COR-L47 (cell line): ENCODE measurements at regions not wholly inside any gene's neighbourhood (a gene's known extent, or its start where the extent isn't known, plus 50 kb on each side); places are given as distances from the start of the nearest gene placed in this dataset.

Source experiments
- DNase-seq: peaks from one replicate; lab custom pipeline; 2025; lab: John Stamatoyannopoulos, UW

DNA sequence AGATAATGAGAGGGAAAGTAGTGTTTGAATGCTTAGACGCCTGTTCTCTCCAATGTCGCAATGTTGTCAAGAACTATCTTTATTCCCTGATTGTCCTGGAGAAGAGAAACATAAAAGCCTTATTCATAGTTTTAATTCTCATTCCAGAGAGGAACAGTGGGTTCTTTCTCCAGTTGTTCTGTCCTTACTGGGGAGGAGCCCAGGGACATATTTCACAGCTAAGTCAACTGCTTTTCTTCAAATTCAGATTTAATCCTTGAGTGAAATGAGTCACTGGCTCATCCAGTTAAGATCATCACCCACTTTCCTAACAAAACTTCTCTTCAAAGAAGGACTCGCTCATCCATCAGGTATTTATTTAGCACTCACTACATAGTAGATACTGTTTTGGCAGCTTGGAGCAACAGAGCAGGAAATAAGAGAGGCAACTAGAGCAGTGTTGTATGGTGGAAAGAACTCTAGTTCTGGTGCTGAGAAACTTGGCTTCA, 365.7 kb upstream of the USP24 start:
- DNase-seq = no peak

- DNase-seq = no peak
Observed at GRCh38 chr1:55579332-55580001, 364.3 kb upstream of the USP24 start.

GRCh38 chr1:55578646-55579045, 363.5 kb upstream of the USP24 start:
- DNase-seq = no peak

GRCh38 chr1:55575571-55576279, 360.6 kb upstream of the USP24 start:
- no peak for DNase-seq

DNA sequence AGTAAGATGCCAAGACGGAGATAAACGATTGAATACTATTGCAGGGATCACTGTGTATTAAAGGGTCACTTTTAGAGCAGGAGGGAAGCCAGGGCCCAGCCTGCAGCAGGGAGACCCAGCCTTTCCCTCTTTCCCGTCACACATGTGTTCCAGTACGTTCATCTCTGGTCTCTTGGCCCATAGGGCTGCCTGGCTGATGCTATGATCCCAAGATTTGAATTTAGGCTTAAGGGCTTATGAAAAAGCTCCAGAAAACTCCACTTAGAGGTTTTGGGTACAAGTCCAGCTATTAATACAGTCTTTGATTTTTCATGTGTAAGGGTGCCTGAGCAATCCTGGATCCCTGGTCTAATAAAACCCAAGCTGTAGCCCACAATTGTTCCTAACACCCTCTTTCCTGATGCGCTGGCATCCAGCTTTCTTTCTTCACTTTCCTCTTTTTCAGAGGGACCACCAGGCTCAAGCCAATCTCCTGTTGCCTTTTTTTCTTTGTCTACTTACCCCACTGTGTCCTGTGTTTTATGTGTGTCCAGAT, 359.6 kb upstream of the USP24 start:
- no peak for DNase-seq

DNA sequence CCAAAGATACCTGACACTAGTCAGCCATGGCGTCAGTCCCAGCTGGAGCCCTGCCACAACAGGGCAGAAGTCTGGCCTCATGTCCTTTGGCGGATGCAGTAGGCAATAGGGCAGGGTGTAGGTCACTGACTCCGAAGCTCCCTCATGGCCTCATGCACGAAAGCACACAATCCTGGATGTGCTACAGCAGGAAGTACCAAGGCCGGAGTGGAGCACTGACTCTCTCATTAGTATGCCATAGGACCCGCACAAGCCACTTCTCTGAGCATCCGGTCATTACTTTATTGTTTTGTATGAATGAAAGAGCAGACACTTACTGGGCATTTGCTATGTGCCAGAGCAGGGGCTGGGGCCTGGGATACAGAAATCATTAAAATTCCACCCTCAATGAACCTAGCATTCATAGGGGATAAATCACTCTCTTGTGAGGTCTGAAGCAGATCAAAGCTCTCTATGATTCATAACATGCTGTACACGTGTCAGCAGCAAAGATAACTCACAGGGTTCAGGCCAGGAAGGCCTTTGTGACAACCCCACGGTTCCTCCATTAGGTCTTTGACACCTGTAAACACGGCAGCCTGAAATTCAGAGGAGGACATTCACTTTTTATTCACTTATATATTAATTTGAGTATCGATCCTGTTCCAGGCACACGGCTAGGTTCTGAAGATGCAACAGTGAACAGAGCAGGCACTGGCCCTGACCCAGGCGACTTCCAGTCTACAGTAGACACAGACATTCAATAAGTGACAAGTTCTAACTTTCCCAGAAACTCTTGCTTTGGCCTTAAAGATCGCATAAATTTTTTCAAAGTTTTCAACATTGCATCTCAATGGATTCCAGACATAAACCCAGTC, 357.9 kb upstream of the USP24 start:
- DNase-seq = no peak

DNA sequence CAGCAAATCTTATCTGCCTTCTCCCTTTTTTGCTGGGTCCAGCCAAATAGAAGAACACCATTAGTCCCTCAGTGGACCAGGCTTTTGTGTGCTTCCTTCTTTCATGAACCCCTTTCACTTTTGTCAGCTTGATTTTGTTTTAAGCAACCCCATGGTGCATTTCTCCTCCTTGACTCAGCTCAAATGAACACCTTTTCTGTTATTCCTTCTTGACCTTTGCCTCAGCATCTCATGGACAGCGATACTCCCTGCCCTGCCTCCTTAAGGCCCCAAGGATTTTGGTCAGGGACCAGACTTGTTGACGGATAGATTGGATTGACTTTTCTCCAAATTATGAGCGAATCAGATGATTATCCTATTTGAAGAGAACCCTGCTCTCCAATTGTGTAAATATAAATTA, 356.6 kb upstream of the USP24 start:
- no peak for DNase-seq

DNA sequence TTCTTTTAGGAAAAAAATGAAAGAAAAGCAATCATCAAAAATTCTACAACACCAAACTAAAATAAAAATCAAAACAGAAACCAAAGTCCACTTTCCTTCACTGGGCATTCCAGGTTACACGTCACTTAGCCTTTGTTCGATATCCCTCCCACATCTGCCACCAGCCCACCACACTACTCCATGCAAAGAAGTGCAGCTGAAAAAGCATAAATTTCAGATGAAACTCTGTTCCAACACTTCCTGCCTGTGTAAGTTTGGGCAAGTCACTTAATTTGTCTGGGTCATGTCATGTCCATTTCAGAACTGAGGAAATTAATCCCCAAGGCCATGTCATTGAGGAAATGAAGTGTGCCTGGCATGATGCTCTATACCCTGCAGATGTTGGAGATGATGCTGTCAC, 354.3 kb upstream of the USP24 start:
- DNase-seq = no peak

- DNase-seq = no peak
Observed at GRCh38 chr1:55568732-55569131, 353.6 kb upstream of the USP24 start.

DNA sequence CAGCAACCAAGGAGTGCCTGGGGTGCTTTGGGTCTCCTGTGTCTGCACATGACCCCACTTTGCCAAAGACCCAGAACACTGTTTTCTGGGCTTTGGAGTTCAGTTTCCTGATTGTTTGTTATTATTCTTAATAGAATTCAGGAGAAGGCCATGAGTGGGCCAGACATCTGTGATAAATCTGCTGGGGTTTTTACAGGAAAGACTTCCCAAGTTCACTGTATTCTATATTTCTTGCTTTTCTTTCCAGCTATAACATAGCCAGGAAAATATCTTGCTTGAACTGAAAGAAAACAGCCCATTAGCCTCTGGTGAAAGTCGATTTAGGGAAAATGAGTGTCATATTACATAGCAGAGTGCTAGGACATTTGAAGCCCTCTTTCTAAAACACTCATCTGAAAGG, 345.1 kb upstream of the USP24 start:
- no peak for DNase-seq

DNA sequence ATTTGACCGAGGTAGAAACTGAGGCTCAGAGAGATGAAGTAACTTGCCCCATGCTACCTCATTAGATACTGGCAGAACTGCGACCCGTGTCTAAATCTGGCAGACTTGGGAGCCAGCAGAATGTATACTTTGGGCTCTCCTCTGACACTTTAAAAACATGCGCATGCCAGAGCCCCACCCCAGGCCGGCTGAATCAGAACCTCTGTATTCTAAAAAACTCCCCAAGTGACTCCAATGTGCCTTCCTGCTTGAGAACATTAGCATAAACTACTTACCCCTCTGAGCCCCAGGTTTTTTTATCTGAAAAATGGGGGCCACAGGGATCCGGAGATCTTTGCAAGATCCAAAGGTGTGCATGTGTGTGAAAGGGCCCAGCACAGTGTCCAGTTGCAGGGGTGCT, 344.7 kb upstream of the USP24 start:
- no peak for DNase-seq

DNA sequence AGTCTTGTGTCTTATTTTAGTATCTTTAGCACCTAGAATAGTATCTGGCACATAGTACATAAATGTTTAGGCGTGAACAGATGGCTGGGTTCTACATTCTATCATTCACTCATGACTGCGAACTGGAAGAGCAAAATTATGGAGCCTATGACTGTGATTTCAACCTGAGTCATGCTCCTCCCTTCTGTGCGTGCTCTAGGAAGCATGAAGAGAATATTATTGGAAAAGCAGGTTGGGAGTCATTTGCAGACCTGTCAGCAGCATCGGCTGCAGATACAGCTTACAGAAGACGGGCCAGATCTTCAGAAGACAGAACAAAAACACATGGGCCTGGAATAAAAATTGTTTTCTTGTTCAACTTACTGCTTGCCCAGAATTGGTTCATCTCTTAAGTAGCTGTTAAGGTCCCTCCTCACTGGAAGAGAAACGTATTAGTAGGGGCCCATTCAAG, 344.0 kb upstream of the USP24 start:
- no peak for DNase-seq

DNA sequence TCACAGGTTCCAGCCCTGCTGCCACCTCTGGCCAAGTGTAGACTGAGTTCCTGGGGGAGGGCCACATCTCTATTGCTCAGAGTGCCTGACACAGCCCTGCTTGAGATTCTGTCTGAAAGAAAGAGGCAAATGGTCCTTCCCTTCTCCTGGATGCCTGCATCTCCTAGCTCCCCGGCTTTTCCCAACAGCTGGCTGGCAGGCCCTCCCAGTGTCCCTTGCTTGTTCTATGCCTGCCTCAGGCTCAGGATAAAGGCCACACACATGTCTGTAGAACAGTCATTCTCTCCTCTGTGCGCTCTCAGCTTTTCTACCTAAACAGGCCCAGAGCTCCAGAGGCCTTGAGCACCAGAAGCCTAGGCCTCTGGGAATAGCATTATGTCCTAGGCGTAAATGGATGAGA, 343.4 kb upstream of the USP24 start:
- DNase-seq = no peak

GRCh38 chr1:55555956-55556725, 341.0 kb upstream of the USP24 start:
- no peak for DNase-seq

DNA sequence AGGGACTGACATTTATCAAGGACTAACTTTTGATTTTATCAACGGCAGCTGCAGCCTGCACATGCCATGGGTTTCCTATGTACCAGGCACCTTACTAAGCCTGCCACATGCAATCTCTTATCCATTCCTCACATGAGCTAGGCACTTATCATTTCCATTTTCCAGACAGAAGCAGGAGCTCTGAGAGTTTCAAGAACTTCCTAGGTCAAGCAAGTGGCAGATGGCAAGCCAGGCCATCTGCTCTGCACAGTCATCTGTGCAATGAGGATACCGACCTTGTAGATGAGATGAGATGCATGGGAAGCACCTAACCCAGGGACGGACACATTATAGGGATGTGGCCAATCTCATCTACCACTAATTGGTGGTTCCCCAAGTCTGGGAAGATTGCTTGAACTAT, 339.4 kb upstream of the USP24 start:
- DNase-seq = no peak

GRCh38 chr1:55552636-55553035, 337.5 kb upstream of the USP24 start:
- no peak for DNase-seq

DNA sequence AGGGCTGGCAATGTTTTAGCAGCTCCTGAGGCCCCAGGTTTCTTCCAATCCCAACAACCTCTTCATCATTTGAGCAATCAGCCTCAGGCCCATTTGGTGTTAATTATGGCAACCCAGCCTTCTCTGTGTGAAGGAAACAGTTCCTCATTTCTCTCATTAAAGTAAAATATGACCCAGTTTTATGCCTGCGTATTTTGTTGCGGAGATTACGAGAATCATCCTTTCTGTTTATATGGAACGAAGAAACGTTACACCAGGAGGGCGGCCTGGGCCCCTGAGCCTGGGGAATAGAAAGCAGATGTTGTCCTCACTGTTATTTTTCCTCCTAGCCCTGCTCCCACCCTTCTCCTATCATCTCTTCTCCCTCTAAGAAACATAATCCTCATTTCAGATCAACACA, 332.2 kb upstream of the USP24 start:
- DNase-seq = no peak

- DNase-seq = no peak
Observed at GRCh38 chr1:55546553-55546952, 331.4 kb upstream of the USP24 start.

DNA sequence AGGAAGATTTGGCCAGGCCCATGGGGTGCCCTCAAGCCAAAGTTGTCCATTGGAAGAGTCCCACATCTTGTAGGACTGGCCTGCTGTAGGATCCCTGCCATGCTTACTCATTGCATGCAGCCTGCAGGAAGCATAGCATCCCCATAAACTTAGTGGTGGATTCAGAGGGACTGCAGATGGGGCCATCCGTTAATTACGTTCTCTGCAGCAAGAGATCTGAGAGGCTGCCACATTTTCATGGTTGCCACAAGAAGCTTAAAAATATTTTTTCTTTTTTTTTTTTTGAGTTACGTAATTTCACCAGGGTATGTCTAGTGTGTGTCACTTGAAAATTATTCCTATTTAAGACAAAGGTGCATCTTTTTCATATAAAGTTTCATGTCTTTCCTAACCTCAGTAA, 329.7 kb upstream of the USP24 start:
- no peak for DNase-seq

GRCh38 chr1:55542901-55543504, 327.8 kb upstream of the USP24 start:
- DNase-seq = no peak

- DNase-seq = no peak
Observed at GRCh38 chr1:55541296-55541695, 326.1 kb upstream of the USP24 start.
